ENCODE measurements at regions not wholly inside any gene's neighbourhood (a gene's known extent, or its start where the extent isn't known, plus 50 kb on each side); places are given as distances from the start of the nearest gene placed in this dataset.
"Not testable (repeated sequence)": the region's sequence is repeated elsewhere in the genome, so short reads cannot be mapped to it uniquely, and the experiment has no call there.

- peak; percentile 96 for FAIRE-seq
- DNase-seq (ENCODE audit: low spot score), result peak; percentile 95
These were observed 149.2 kb upstream of the JUN start for GRCh38 chr1:58932859-58933598.

- DNase-seq (ENCODE audit: low spot score) (peak; percentile 41), FAIRE-seq (no peak)
These were observed 149.7 kb upstream of the JUN start for GRCh38 chr1:58933599-58933926.

- no peak for DNase-seq (ENCODE audit: low spot score)
- FAIRE-seq, result no peak
These were observed 150.9 kb upstream of the JUN start for GRCh38 chr1:58934706-58935105.

- no peak for DNase-seq (ENCODE audit: low spot score)
- no peak for FAIRE-seq
These were observed 153.1 kb upstream of the JUN start for GRCh38 chr1:58936973-58937372.

GRCh38 chr1:58939146-58939545 lies 155.3 kb upstream of the JUN start:
- FAIRE-seq (no peak), DNase-seq (ENCODE audit: low spot score) (no peak)

- DNase-seq (ENCODE audit: low spot score), result no peak
- FAIRE-seq, result no peak
These were observed 156.0 kb upstream of the JUN start for GRCh38 chr1:58939666-58940370.

GRCh38 chr1:58941471-58942289 lies 157.8 kb upstream of the JUN start:
- DNase-seq (ENCODE audit: low spot score), result no peak

GRCh38 chr1:58942759-58943191 lies 158.9 kb upstream of the JUN start:
- DNase-seq (ENCODE audit: low spot score) (no peak), FAIRE-seq (no peak)

More at GRCh38 chr1:58941471-58942289, 157.8 kb upstream of the JUN start:
- FAIRE-seq, result no peak

GRCh38 chr1:58943776-58944175 lies 159.9 kb upstream of the JUN start:
- FAIRE-seq (no peak), DNase-seq (ENCODE audit: low spot score) (no peak)

- FAIRE-seq (no peak), DNase-seq (ENCODE audit: low spot score) (no peak)
These were observed 160.6 kb upstream of the JUN start for GRCh38 chr1:58944439-58944838.

- FAIRE-seq (no peak), DNase-seq (ENCODE audit: low spot score) (no peak)
These were observed 162.5 kb upstream of the JUN start for GRCh38 chr1:58946390-58946789.

- FAIRE-seq, result no peak
- DNase-seq (ENCODE audit: low spot score), result no peak
These were observed 164.8 kb upstream of the JUN start for GRCh38 chr1:58948671-58949070.

GRCh38 chr1:58949551-58950220 lies 165.8 kb upstream of the JUN start:
- FAIRE-seq (no peak), DNase-seq (ENCODE audit: low spot score) (no peak)

GRCh38 chr1:58950897-58951296 lies 167.1 kb upstream of the JUN start:
- DNase-seq (ENCODE audit: low spot score), result no peak
- FAIRE-seq, result no peak

GRCh38 chr1:58953951-58954350 lies 170.1 kb upstream of the JUN start:
- FAIRE-seq; DNase-seq (ENCODE audit: low spot score): not testable (repeated sequence)

GRCh38 chr1:58963287-58963686 lies 179.4 kb upstream of the JUN start:
- not testable (repeated sequence) for FAIRE-seq; DNase-seq (ENCODE audit: low spot score)

- FAIRE-seq (no peak), DNase-seq (ENCODE audit: low spot score) (no peak)
These were observed 180.6 kb upstream of the JUN start for GRCh38 chr1:58964428-58964827.

GRCh38 chr1:58964880-58965279 lies 181.0 kb upstream of the JUN start:
- FAIRE-seq, result no peak
- no peak for DNase-seq (ENCODE audit: low spot score)

GRCh38 chr1:58966103-58966916 lies 182.5 kb upstream of the JUN start:
- DNase-seq (ENCODE audit: low spot score) (no peak), FAIRE-seq (no peak)

GRCh38 chr1:58966917-58967740 lies 183.3 kb upstream of the JUN start:
- DNase-seq (ENCODE audit: low spot score), result no peak
- FAIRE-seq, result no peak
